ENCODE measurements at regions not wholly inside any gene's neighbourhood (a gene's known extent, or its start where the extent isn't known, plus 50 kb on each side); places are given as distances from the start of the nearest gene placed in this dataset.
"Not testable (repeated sequence)": the region's sequence is repeated elsewhere in the genome, so short reads cannot be mapped to it uniquely, and the experiment has no call there.

GRCh38 chr15:22519213-22519612, 60.5 kb downstream of the GOLGA6L22 start:
- not testable (repeated sequence) for TF ChIP-seq GABPA (IDR thresholded peaks at IDR 0.05; ENCODE audit: low read depth); USF1 (IDR thresholded peaks at IDR 0.05; ENCODE audit: borderline replicate concordance, low read depth); RFX5 (IDR thresholded peaks at IDR 0.05; ENCODE audit: low read length); RAD21 (IDR thresholded peaks at IDR 0.05; ENCODE audit: low read length); FOXJ3 (CRISPR knock-in tag; IDR thresholded peaks at IDR 0.05); POLR2AphosphoS5 (IDR thresholded peaks at IDR 0.05; ENCODE audit: low read depth, low read length); MAX (IDR thresholded peaks at IDR 0.05; ENCODE audit: low read depth); TCF12 (IDR thresholded peaks at IDR 0.05); MXI1 (IDR thresholded peaks at IDR 0.05; ENCODE audit: low read depth, low read length); EZH2phosphoT487 (IDR thresholded peaks at IDR 0.05; ENCODE audit: borderline replicate concordance, low read depth); FOSL2 (IDR thresholded peaks at IDR 0.05; ENCODE audit: borderline replicate concordance, low read depth); RCOR1 (IDR thresholded peaks at IDR 0.05; ENCODE audit: low read length)
- TF ChIP-seq, protein P1, sequence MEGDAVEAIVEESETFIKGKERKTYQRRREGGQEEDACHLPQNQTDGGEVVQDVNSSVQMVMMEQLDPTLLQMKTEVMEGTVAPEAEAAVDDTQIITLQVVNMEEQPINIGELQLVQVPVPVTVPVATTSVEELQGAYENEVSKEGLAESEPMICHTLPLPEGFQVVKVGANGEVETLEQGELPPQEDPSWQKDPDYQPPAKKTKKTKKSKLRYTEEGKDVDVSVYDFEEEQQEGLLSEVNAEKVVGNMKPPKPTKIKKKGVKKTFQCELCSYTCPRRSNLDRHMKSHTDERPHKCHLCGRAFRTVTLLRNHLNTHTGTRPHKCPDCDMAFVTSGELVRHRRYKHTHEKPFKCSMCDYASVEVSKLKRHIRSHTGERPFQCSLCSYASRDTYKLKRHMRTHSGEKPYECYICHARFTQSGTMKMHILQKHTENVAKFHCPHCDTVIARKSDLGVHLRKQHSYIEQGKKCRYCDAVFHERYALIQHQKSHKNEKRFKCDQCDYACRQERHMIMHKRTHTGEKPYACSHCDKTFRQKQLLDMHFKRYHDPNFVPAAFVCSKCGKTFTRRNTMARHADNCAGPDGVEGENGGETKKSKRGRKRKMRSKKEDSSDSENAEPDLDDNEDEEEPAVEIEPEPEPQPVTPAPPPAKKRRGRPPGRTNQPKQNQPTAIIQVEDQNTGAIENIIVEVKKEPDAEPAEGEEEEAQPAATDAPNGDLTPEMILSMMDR (IDR thresholded peaks at IDR 0.05), result not testable (repeated sequence)
- TF ChIP-seq, protein P2, sequence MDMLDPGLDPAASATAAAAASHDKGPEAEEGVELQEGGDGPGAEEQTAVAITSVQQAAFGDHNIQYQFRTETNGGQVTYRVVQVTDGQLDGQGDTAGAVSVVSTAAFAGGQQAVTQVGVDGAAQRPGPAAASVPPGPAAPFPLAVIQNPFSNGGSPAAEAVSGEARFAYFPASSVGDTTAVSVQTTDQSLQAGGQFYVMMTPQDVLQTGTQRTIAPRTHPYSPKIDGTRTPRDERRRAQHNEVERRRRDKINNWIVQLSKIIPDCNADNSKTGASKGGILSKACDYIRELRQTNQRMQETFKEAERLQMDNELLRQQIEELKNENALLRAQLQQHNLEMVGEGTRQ (IDR thresholded peaks at IDR 0.05; ENCODE audit: borderline replicate concordance, low read depth, low read length), result not testable (repeated sequence)

Data from SK-N-SH (cell line).